SK-N-MC (cell line): ENCODE measurements at regions not wholly inside any gene's neighbourhood (a gene's known extent, or its start where the extent isn't known, plus 50 kb on each side); places are given as distances from the start of the nearest gene placed in this dataset.

Source experiments
- EZH2 ChIP-seq: fragments of 200-600 bp; sonication (generic); IDR thresholded peaks from one replicate; pipeline ENCODE4 v1.6.1; 2017; ENCODE audit warnings: antibody characterized with exemption
- FOXP2 ChIP-seq: optimal IDR thresholded peaks from 2 replicates; pipeline ENCODE3; 2011; ENCODE audit warnings: mild to moderate bottlenecking, moderate library complexity; ENCODE audit not compliant: insufficient read depth; ENCODE audit errors: extremely low read length, control extremely low read depth
- POLR2AphosphoS5 ChIP-seq: IDR thresholded peaks from 2 replicates; pipeline ENCODE4 v1.6.1; 2012; ENCODE audit warnings: mild to moderate bottlenecking, low read depth, low read length, borderline replicate concordance

DNA sequence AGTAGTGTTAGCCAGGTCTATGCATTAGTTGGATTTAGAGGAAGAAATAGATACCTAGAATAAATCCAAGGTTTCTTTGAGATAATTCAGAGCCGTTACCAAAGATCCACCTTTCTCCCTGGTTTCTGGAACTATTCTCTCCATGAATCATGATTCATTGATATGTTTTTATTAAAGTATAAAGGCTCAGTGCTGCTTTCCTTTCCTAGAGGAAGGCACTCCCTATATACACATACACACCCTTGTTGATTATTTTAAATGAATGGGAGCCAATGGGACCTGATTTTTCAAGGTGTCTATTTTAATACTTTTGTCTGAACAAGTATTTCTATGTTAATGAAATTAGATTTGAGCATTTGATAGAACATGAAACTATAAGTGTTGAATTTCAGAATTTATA lies 146.8 kb upstream of the SPRY1 start:
- no peak for TF ChIP-seq EZH2
- TF ChIP-seq POLR2AphosphoS5: no peak
- TF ChIP-seq FOXP2: no peak
